ENCODE measurements at regions not wholly inside any gene's neighbourhood (a gene's known extent, or its start where the extent isn't known, plus 50 kb on each side); places are given as distances from the start of the nearest gene placed in this dataset.

DNA sequence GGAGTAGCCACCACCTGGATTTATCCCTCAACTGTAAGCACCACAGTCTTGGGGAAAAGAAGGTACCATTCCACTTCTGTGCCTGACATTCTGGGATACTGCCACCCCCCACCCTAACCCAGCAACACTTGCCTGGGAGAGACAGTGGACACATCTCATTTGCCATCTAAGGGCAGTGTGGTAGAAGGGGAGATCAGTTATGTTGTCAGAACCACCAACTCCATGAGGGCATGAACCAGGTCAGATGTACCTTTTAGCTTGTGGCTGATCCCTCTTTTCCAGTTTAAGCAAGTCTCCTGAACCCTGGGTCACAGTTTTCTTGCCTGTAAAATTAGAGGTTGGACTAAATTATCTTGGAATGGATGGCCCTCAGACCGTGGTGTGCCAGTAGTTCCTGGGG, 165.5 kb downstream of the SCP2D1 start:
- no peaks in the 10 kb centered on the region for H3K27me3 ChIP-seq (ENCODE audit: control insufficient read depth, insufficient read depth, low read length)
- H3K4me2 ChIP-seq (ENCODE audit: extremely low read depth, insufficient read depth, low read length) = no peak overlapping the region
- no peak overlapping the region for H3K27ac ChIP-seq (ENCODE audit: insufficient read depth, low read length)
- TF ChIP-seq EZH2 (IDR thresholded peaks at IDR 0.05; ENCODE audit: low read length, missing control alignments) = no peak
- TF ChIP-seq, protein P1, sequence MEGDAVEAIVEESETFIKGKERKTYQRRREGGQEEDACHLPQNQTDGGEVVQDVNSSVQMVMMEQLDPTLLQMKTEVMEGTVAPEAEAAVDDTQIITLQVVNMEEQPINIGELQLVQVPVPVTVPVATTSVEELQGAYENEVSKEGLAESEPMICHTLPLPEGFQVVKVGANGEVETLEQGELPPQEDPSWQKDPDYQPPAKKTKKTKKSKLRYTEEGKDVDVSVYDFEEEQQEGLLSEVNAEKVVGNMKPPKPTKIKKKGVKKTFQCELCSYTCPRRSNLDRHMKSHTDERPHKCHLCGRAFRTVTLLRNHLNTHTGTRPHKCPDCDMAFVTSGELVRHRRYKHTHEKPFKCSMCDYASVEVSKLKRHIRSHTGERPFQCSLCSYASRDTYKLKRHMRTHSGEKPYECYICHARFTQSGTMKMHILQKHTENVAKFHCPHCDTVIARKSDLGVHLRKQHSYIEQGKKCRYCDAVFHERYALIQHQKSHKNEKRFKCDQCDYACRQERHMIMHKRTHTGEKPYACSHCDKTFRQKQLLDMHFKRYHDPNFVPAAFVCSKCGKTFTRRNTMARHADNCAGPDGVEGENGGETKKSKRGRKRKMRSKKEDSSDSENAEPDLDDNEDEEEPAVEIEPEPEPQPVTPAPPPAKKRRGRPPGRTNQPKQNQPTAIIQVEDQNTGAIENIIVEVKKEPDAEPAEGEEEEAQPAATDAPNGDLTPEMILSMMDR (conservative IDR thresholded peaks at IDR 0.05 in 1 of 2, IDR thresholded peaks at IDR 0.05 in 1 of 2; ENCODE audit: low read depth in 1 of 2, low read length in 2 of 2) = no peak
- H3K79me2 ChIP-seq (ENCODE audit: control insufficient read depth, insufficient read depth, low read length) = no peaks in the 10 kb centered on the region
- no peaks in the 10 kb centered on the region for H3K4me1 ChIP-seq (ENCODE audit: control insufficient read depth, extremely low read depth, insufficient read depth, low read length)
- no peak overlapping the region for H3K9ac ChIP-seq (ENCODE audit: insufficient read depth, low read length)
- no peaks in the 10 kb centered on the region for H3K36me3 ChIP-seq (ENCODE audit: control insufficient read depth, insufficient read depth, low read length)
- H3K9me3 ChIP-seq (ENCODE audit: control insufficient read depth, insufficient read depth, low read depth, low read length) = no peaks in the 10 kb centered on the region
- no peak overlapping the region for H3K4me3 ChIP-seq (replicated peaks in 1 of 4; ENCODE audit: control extremely low read depth in 1 of 4, insufficient read depth in 1 of 4, low read depth in 3 of 4, low read length in 4 of 4)
- no peak overlapping the region for H2AFZ ChIP-seq (ENCODE audit: low read length)
- no peak for DNase-seq (ENCODE audit: low read depth in 2 of 2)
- no peaks in the 10 kb centered on the region for H4K20me1 ChIP-seq (ENCODE audit: control insufficient read depth, extremely low read depth, insufficient read depth, low read length)

DNA sequence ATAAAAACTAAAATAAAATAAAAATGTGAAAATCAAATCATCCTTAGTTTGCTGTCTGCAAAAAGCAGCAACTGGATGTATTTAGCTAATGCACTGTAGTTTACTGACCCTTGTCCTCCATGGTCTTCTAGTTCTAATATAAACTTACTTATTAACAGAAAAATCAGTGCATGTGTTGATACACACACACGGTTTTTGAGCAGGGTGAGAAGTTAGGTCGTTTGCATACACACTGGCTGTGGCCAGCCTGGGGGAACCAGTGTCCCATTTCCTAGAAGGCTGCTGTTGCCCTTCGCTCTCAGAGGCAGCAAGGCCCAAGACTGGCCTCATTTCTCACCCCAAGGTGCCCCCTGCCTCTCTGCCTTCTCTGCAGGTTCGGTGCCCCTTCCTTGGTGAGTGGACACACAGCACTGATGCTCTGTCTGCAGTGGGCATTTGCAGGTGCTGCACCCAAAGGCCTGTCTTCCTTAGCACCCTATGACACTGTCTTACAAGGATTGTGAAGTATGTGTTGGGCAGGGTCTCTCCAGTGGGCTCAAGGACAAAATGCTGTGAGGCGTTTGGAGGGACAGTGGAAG, 168.5 kb downstream of the SCP2D1 start:
- Histone ChIP-seq H3K9ac (ENCODE audit: insufficient read depth, low read length) (no peak overlapping the region), H3K27me3 (ENCODE audit: control insufficient read depth, insufficient read depth, low read length) (no peaks in the 10 kb centered on the region), H3K36me3 (ENCODE audit: control insufficient read depth, insufficient read depth, low read length) (no peaks in the 10 kb centered on the region), H4K20me1 (ENCODE audit: control insufficient read depth, extremely low read depth, insufficient read depth, low read length) (no peaks in the 10 kb centered on the region), H3K4me1 (ENCODE audit: control insufficient read depth, extremely low read depth, insufficient read depth, low read length) (no peaks in the 10 kb centered on the region), H2AFZ (ENCODE audit: low read length) (no peak overlapping the region), H3K79me2 (ENCODE audit: control insufficient read depth, insufficient read depth, low read length) (no peaks in the 10 kb centered on the region), H3K9me3 (ENCODE audit: control insufficient read depth, insufficient read depth, low read depth, low read length) (no peaks in the 10 kb centered on the region), H3K4me2 (ENCODE audit: extremely low read depth, insufficient read depth, low read length) (no peak overlapping the region), H3K4me3 (replicated peaks in 1 of 4; ENCODE audit: control extremely low read depth in 1 of 4, insufficient read depth in 1 of 4, low read depth in 3 of 4, low read length in 4 of 4) (no peak overlapping the region), H3K27ac (ENCODE audit: insufficient read depth, low read length) (no peak overlapping the region)
- no peak for TF ChIP-seq EZH2 (IDR thresholded peaks at IDR 0.05; ENCODE audit: low read length, missing control alignments)
- TF ChIP-seq, protein P1 (conservative IDR thresholded peaks at IDR 0.05 in 1 of 2, IDR thresholded peaks at IDR 0.05 in 1 of 2; ENCODE audit: low read depth in 1 of 2, low read length in 2 of 2) = no peak
- no peak for DNase-seq (ENCODE audit: low read depth in 2 of 2)

DNA sequence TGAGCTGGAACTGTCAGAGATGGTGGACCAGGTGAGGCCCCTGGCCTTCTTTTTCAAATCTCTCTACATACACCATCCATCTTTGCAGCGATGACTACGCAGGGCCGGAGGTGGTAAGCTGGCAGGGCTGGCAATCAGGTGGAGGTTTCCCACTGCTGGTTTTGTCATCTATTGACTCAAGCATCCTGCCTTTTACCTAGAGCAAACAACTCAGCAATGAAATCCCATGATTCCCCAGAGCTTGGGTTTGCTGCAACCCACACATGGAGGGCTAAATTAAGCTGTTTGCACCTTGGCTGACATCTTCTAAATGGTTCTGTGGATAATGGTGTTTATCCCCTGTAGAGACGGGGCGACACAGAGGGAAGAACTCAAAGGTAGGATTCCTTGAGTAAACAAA, 170.2 kb downstream of the SCP2D1 start:
- Histone ChIP-seq H2AFZ (ENCODE audit: low read length) (no peak overlapping the region), H3K9ac (ENCODE audit: insufficient read depth, low read length) (no peak overlapping the region), H3K4me3 (replicated peaks in 1 of 4; ENCODE audit: control extremely low read depth in 1 of 4, insufficient read depth in 1 of 4, low read depth in 3 of 4, low read length in 4 of 4) (no peak overlapping the region), H4K20me1 (ENCODE audit: control insufficient read depth, extremely low read depth, insufficient read depth, low read length) (no peaks in the 10 kb centered on the region), H3K27ac (ENCODE audit: insufficient read depth, low read length) (no peak overlapping the region), H3K4me1 (ENCODE audit: control insufficient read depth, extremely low read depth, insufficient read depth, low read length) (no peaks in the 10 kb centered on the region), H3K4me2 (ENCODE audit: extremely low read depth, insufficient read depth, low read length) (no peak overlapping the region), H3K27me3 (ENCODE audit: control insufficient read depth, insufficient read depth, low read length) (no peaks in the 10 kb centered on the region), H3K36me3 (ENCODE audit: control insufficient read depth, insufficient read depth, low read length) (no peaks in the 10 kb centered on the region), H3K79me2 (ENCODE audit: control insufficient read depth, insufficient read depth, low read length) (no peaks in the 10 kb centered on the region), H3K9me3 (ENCODE audit: control insufficient read depth, insufficient read depth, low read depth, low read length) (no peaks in the 10 kb centered on the region)
- TF ChIP-seq EZH2 (IDR thresholded peaks at IDR 0.05; ENCODE audit: low read length, missing control alignments) = no peak
- TF ChIP-seq, protein P1 (conservative IDR thresholded peaks at IDR 0.05 in 1 of 2, IDR thresholded peaks at IDR 0.05 in 1 of 2; ENCODE audit: low read depth in 1 of 2, low read length in 2 of 2) = no peak
- DNase-seq (ENCODE audit: low read depth in 2 of 2) = no peak
